Dedifferentiated amniotic fluid mesenchymal stem cell (primary cell): ENCODE measurements at regions not wholly inside any gene's neighbourhood (a gene's known extent, or its start where the extent isn't known, plus 50 kb on each side); places are given as distances from the start of the nearest gene placed in this dataset.
A peak's percentile ranks its signal among the peaks of the same experiment; 100 is the strongest.
"Not testable (repeated sequence)": the region's sequence is repeated elsewhere in the genome, so short reads cannot be mapped to it uniquely, and the experiment has no call there.

Experiments
- DNase-seq: peaks from one replicate; pipeline ENCODE4 v3.0.0-alpha.2; 2016; ENCODE audit errors: extremely low spot score

GRCh38 chr2:224650815-224651439 lies 65.2 kb downstream of the CCDC195 start:
- DNase-seq, result peak; percentile 76

- not testable (repeated sequence) for DNase-seq
These were observed 62.5 kb upstream of the CUL3 start for GRCh38 chr2:224647684-224648083.

DNA sequence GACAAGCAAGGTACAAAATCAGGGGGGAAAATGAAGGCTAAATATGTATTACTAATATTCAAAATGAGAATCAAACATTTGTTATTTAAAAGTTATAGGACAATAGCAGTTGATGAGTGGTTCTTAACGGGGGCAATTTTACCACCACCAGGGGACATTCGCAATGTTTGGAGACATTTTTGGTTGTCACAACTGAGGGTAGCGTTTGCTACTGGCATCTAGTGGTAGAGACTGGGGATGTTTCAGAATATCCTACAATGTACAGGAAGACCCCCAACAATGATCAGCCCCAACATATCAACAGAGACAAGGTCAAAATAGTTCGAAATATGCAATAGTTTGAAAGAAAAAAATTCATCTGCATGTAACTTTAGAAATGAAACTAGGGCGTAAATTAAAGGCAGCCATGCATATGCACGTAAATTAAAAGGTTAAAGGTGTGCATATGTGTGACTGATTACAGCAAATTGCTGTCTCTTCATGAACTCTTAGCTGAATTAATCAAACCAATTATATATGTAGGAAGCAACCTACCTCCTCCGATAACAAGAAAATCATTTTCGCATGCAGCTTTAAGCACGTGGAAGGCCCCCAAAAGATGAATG lies 61.2 kb upstream of the CUL3 start:
- DNase-seq, result no peak

DNA sequence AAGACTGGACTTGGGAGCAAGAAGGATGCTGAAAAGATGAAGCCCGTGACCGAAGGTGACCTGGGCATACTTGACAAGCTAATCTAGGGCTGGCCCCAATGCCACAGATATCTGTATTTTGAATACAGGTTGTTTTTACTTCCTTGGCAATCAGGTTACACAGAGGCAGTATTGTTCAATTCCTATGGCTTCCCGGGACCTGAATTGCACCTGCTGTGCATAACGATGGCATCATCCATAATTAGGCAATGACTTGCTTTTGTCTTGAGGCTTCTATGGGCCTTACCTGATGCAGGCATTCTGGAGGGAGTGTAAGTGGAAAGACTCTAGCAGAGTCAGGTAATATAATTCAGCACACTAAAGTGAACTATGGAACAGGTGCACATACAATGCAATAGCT lies 60.6 kb upstream of the CUL3 start:
- no peak for DNase-seq

GRCh38 chr2:224640679-224641078 lies 55.5 kb upstream of the CUL3 start:
- no peak for DNase-seq

- no peak for DNase-seq
These were observed 53.2 kb upstream of the CUL3 start for GRCh38 chr2:224638301-224638823.
